ENCODE measurements at regions not wholly inside any gene's neighbourhood (a gene's known extent, or its start where the extent isn't known, plus 50 kb on each side); places are given as distances from the start of the nearest gene placed in this dataset.
A peak's percentile ranks its signal among the peaks of the same experiment; 100 is the strongest.

GRCh38 chr3:55341502-55342031 lies 145.5 kb downstream of the WNT5A start:
- peak; percentile 47 for DNase-seq (ENCODE audit: low spot score)

GRCh38 chr3:55339819-55340218 lies 147.3 kb downstream of the WNT5A start:
- DNase-seq (ENCODE audit: low spot score): no peak

GRCh38 chr3:55339390-55339789 lies 147.7 kb downstream of the WNT5A start:
- no peak for DNase-seq (ENCODE audit: low spot score)

GRCh38 chr3:55337641-55338180 lies 149.4 kb downstream of the WNT5A start:
- DNase-seq (ENCODE audit: low spot score): no peak

- DNase-seq (ENCODE audit: low spot score): peak; percentile 69
Measured at GRCh38 chr3:55333923-55334322, 153.2 kb downstream of the WNT5A start.

GRCh38 chr3:55333046-55333445 lies 154.1 kb downstream of the WNT5A start:
- DNase-seq (ENCODE audit: low spot score): no peak

- no peak for DNase-seq (ENCODE audit: low spot score)
Measured at GRCh38 chr3:55332176-55332575, 154.9 kb downstream of the WNT5A start.

GRCh38 chr3:55331524-55331923 lies 155.6 kb downstream of the WNT5A start:
- no peak for DNase-seq (ENCODE audit: low spot score)

- no peak for DNase-seq (ENCODE audit: low spot score)
Measured at GRCh38 chr3:55330756-55331155, 156.3 kb downstream of the WNT5A start.

GRCh38 chr3:55330355-55330754 lies 156.8 kb downstream of the WNT5A start:
- DNase-seq (ENCODE audit: low spot score): peak; percentile 81

GRCh38 chr3:55329849-55330248 lies 157.3 kb downstream of the WNT5A start:
- peak; percentile 67 for DNase-seq (ENCODE audit: low spot score)

- peak; percentile 30 for DNase-seq (ENCODE audit: low spot score)
Measured at GRCh38 chr3:55327131-55327920, 159.8 kb downstream of the WNT5A start.

GRCh38 chr3:55322638-55323037 lies 164.5 kb downstream of the WNT5A start:
- no peak for DNase-seq (ENCODE audit: low spot score)

- no peak for DNase-seq (ENCODE audit: low spot score)
Measured at GRCh38 chr3:55320928-55321327, 166.2 kb downstream of the WNT5A start.

GRCh38 chr3:55315396-55315795 lies 171.7 kb downstream of the WNT5A start:
- no peak for DNase-seq (ENCODE audit: low spot score)

GRCh38 chr3:55313666-55314065 lies 173.4 kb downstream of the WNT5A start:
- DNase-seq (ENCODE audit: low spot score): no peak

GRCh38 chr3:55309336-55309735 lies 177.8 kb downstream of the WNT5A start:
- peak; percentile 22 for DNase-seq (ENCODE audit: low spot score)

GRCh38 chr3:55307622-55308021 lies 179.5 kb downstream of the WNT5A start:
- DNase-seq (ENCODE audit: low spot score): no peak

- peak; percentile 48 for DNase-seq (ENCODE audit: low spot score)
Measured at GRCh38 chr3:55305696-55306485, 181.2 kb downstream of the WNT5A start.

GRCh38 chr3:55300701-55301100 lies 186.4 kb downstream of the WNT5A start:
- no peak for DNase-seq (ENCODE audit: low spot score)

- no peak for DNase-seq (ENCODE audit: low spot score)
Measured at GRCh38 chr3:55297706-55298105, 189.4 kb downstream of the WNT5A start.

- no peak for DNase-seq (ENCODE audit: low spot score)
Measured at GRCh38 chr3:55297245-55297644, 189.9 kb downstream of the WNT5A start.

GRCh38 chr3:55296791-55297190 lies 190.3 kb downstream of the WNT5A start:
- no peak for DNase-seq (ENCODE audit: low spot score)

Data from GM03348 (cell line).